CD4-positive, CD25-positive, alpha-beta regulatory T cell (primary cell): ENCODE measurements at regions not wholly inside any gene's neighbourhood (a gene's known extent, or its start where the extent isn't known, plus 50 kb on each side); places are given as distances from the start of the nearest gene placed in this dataset.

Experiments used
- ATAC-seq, 2 donors: fragments of 150-1000 bp; cut with Tn5 transposase; one replicate each; pipeline ENCODE4 v1.10.0; 2021; ENCODE audit warnings: low read depth in 2 of 2, moderate number of reproducible peaks in 2 of 2, moderate library complexity in 1 of 2
- DNase-seq, 3 donors: peaks; one replicate each; pipeline versions ENCODE4 v3.0.0 to v3.0.0-alpha.2; 2012 to 2022; ENCODE audit warnings: mixed read lengths in 1 of 3
- H3K27ac ChIP-seq: one replicate; pipeline ENCODE4 v1.7.0; 2013; ENCODE audit warnings: mild to moderate bottlenecking, low read length; ENCODE audit not compliant: insufficient read depth, poor library complexity, severe bottlenecking
- H3K27me3 ChIP-seq: one replicate; pipeline ENCODE4 v1.7.0; 2013; ENCODE audit warnings: low read length; ENCODE audit not compliant: control insufficient read depth, insufficient read depth
- H3K36me3 ChIP-seq: one replicate; pipeline ENCODE4 v1.7.0; 2013; ENCODE audit warnings: mild to moderate bottlenecking, low read length, moderate library complexity; ENCODE audit not compliant: control insufficient read depth, insufficient read depth
- H3K4me1 ChIP-seq: 2 replicates; pipeline ENCODE4 v1.7.0; 2013; ENCODE audit warnings: mild to moderate bottlenecking, low read length; ENCODE audit not compliant: insufficient read depth, control insufficient read depth, poor library complexity, severe bottlenecking
- H3K4me3 ChIP-seq: one replicate; pipeline ENCODE4 v1.7.0; 2013; ENCODE audit warnings: low read depth, mild to moderate bottlenecking, low read length, moderate library complexity
- H3K9me3 ChIP-seq, 2 experiments: 1 replicate in 1 of 2; 2 replicates in 1 of 2; pipeline ENCODE4 v1.7.0; 2013; ENCODE audit warnings: low read length in 2 of 2, mild to moderate bottlenecking in 1 of 2, moderate library complexity in 1 of 2; ENCODE audit not compliant: control insufficient read depth in 2 of 2
- H3K27ac Mint-ChIP-seq, 3 donors: one replicate each; pipeline ENCODE4 v1.8.0; 2020 to 2022; ENCODE audit warnings: mild to moderate bottlenecking in 3 of 3, mixed read lengths in 3 of 3, moderate library complexity in 2 of 3
- H3K27me3 Mint-ChIP-seq: one replicate; pipeline ENCODE4 v1.8.0; 2022; ENCODE audit warnings: mild to moderate bottlenecking, mixed read lengths
- H3K36me3 Mint-ChIP-seq: one replicate; pipeline ENCODE4 v1.8.0; 2020; ENCODE audit warnings: mixed read lengths
- H3K4me1 Mint-ChIP-seq, 4 donors: one replicate each; pipeline ENCODE4 v1.8.0; 2020 to 2022; ENCODE audit warnings: mixed read lengths in 4 of 4, mild to moderate bottlenecking in 1 of 4
- H3K4me3 Mint-ChIP-seq, 4 donors: one replicate each; pipeline ENCODE4 v1.8.0; 2020 to 2022; ENCODE audit warnings: mild to moderate bottlenecking in 4 of 4, mixed read lengths in 4 of 4, moderate library complexity in 3 of 4
- H3K9me3 Mint-ChIP-seq, 7 donors: one replicate each; pipeline ENCODE4 v1.8.0; 2020 to 2022; ENCODE audit warnings: mixed read lengths in 7 of 7, mild to moderate bottlenecking in 3 of 7, moderate library complexity in 2 of 7

- Histone ChIP-seq H3K9me3 (peaks cover 0 to 2% of the 10 kb centered on the region in 2 experiments), H3K27me3 (no peaks in the 10 kb centered on the region), H3K4me3 (no peak overlapping the region), H3K4me1 (no peaks in the 10 kb centered on the region), H3K27ac (no peak overlapping the region), H3K36me3 (no peaks in the 10 kb centered on the region)
- peaks cover 0 to 7% (median 3%) of the 10 kb centered on the region in 7 donors for H3K9me3 Mint-ChIP-seq
- no peak overlapping the region for H3K27ac Mint-ChIP-seq
- peaks cover 33% of the 10 kb centered on the region for H3K27me3 Mint-ChIP-seq
- no peak for ATAC-seq
- no peak overlapping the region for H3K4me3 Mint-ChIP-seq
- no peak for DNase-seq
- no peaks in the 10 kb centered on the region for H3K36me3 Mint-ChIP-seq
- H3K4me1 Mint-ChIP-seq = no peaks in the 10 kb centered on the region
Measured at GRCh38 chr5:171675511-171675910, 110.1 kb upstream of the SMIM23 start.

GRCh38 chr5:171676286-171676944 lies 109.2 kb upstream of the SMIM23 start:
- no peaks in the 10 kb centered on the region for H3K4me1 ChIP-seq
- H3K36me3 ChIP-seq = no peaks in the 10 kb centered on the region
- peaks cover 0 to 2% of the 10 kb centered on the region in 2 experiments for H3K9me3 ChIP-seq
- ATAC-seq (no peak), DNase-seq (no peak)
- peaks cover 0 to 7% (median 3%) of the 10 kb centered on the region in 7 donors for H3K9me3 Mint-ChIP-seq
- peaks cover 33% of the 10 kb centered on the region for H3K27me3 Mint-ChIP-seq
- no peak overlapping the region for H3K4me3 Mint-ChIP-seq
- no peak overlapping the region for H3K27ac ChIP-seq
- H3K4me3 ChIP-seq = no peak overlapping the region
- H3K4me1 Mint-ChIP-seq = no peaks in the 10 kb centered on the region
- H3K27ac Mint-ChIP-seq = no peak overlapping the region
- no peaks in the 10 kb centered on the region for H3K27me3 ChIP-seq
- no peaks in the 10 kb centered on the region for H3K36me3 Mint-ChIP-seq

DNA sequence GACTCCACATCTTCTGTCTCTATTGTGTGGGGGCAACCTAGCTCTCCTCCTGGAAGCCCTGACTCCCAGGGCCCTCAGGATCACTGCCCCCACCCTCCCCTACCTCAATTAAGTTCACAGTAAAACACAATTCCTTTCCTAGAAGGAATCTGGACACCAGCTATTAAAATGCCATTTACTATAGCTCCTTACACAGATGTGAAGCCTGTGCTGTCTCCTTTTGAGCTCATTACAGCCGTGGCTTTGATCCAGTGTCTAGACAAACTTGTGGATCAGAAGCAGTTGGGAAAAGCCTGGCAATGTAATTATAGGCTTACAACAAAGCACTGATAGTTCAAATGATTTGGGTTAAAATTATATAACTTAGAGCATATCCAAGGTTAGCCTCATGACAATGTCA lies 107.0 kb upstream of the SMIM23 start:
- H3K4me3 Mint-ChIP-seq = no peak overlapping the region
- DNase-seq = no peak
- peaks cover 0 to 4% (median 0%) of the 10 kb centered on the region in 4 donors for H3K4me1 Mint-ChIP-seq
- H3K9me3 Mint-ChIP-seq = peaks cover 0 to 7% (median 2%) of the 10 kb centered on the region in 7 donors
- ATAC-seq = no peak
- Histone ChIP-seq H3K36me3 (no peaks in the 10 kb centered on the region), H3K4me1 (no peaks in the 10 kb centered on the region), H3K4me3 (no peak overlapping the region), H3K27ac (no peak overlapping the region), H3K9me3 (peaks cover 0 to 2% of the 10 kb centered on the region in 2 experiments), H3K27me3 (no peaks in the 10 kb centered on the region)
- H3K27me3 Mint-ChIP-seq = peaks cover 33% of the 10 kb centered on the region
- no peaks in the 10 kb centered on the region for H3K36me3 Mint-ChIP-seq
- no peak overlapping the region for H3K27ac Mint-ChIP-seq

GRCh38 chr5:171680485-171680884 lies 105.1 kb upstream of the SMIM23 start:
- Histone ChIP-seq H3K36me3 (no peaks in the 10 kb centered on the region), H3K27me3 (no peaks in the 10 kb centered on the region), H3K4me1 (no peaks in the 10 kb centered on the region), H3K27ac (no peak overlapping the region), H3K9me3 (no peaks in the 10 kb centered on the region), H3K4me3 (no peak overlapping the region)
- Mint-ChIP-seq H3K27me3 (peaks cover 22% of the 10 kb centered on the region), H3K4me3 (no peak overlapping the region), H3K4me1 (peaks cover 0 to 4% (median 0%) of the 10 kb centered on the region in 4 donors), H3K9me3 (peaks cover 0 to 3% (median 0%) of the 10 kb centered on the region in 7 donors), H3K27ac (no peak overlapping the region), H3K36me3 (no peaks in the 10 kb centered on the region)
- DNase-seq (no peak), ATAC-seq (no peak)

- no peak overlapping the region for H3K27ac Mint-ChIP-seq
- DNase-seq (no peak), ATAC-seq (no peak)
- Histone ChIP-seq H3K4me1 (no peaks in the 10 kb centered on the region), H3K4me3 (no peak overlapping the region), H3K36me3 (no peaks in the 10 kb centered on the region), H3K27me3 (no peaks in the 10 kb centered on the region), H3K9me3 (no peaks in the 10 kb centered on the region), H3K27ac (no peak overlapping the region)
- no peak overlapping the region for H3K4me3 Mint-ChIP-seq
- H3K9me3 Mint-ChIP-seq = peaks cover 0 to 3% (median 0%) of the 10 kb centered on the region in 7 donors
- no peaks in the 10 kb centered on the region for H3K36me3 Mint-ChIP-seq
- H3K4me1 Mint-ChIP-seq = peaks cover 0 to 4% (median 0%) of the 10 kb centered on the region in 4 donors
- H3K27me3 Mint-ChIP-seq = peaks cover 21% of the 10 kb centered on the region
Measured at GRCh38 chr5:171681061-171681460, 104.6 kb upstream of the SMIM23 start.

DNA sequence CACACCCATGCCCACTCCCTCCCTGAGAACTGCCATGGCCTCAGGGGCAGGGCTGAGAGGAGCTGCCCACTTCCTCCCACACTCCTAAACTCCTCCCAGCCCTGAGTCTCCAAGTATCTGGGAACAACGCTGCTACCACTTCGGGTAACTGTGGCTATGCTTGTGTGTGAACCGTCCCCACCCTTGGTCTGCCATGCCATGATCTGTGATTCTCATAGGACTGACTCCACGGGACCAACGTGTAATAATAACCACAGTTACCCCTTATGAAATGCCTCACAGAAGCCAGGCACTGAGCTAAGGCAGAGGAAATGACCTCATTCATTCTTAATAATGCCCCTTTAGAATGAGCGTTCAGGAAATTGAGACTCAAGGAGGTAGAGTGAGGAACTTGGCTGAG lies 103.9 kb upstream of the SMIM23 start:
- H3K4me3 Mint-ChIP-seq = no peak overlapping the region
- H3K36me3 ChIP-seq = no peaks in the 10 kb centered on the region
- H3K4me1 Mint-ChIP-seq = peaks cover 0 to 4% (median 0%) of the 10 kb centered on the region in 4 donors
- no peak overlapping the region for H3K27ac ChIP-seq
- no peak for ATAC-seq
- no peak overlapping the region for H3K27ac Mint-ChIP-seq
- no peaks in the 10 kb centered on the region for H3K27me3 ChIP-seq
- peaks cover 20% of the 10 kb centered on the region for H3K27me3 Mint-ChIP-seq
- H3K4me1 ChIP-seq = no peaks in the 10 kb centered on the region
- no peak for DNase-seq
- H3K9me3 Mint-ChIP-seq = peaks cover 0 to 3% (median 0%) of the 10 kb centered on the region in 7 donors
- no peaks in the 10 kb centered on the region for H3K36me3 Mint-ChIP-seq
- H3K4me3 ChIP-seq = no peak overlapping the region
- H3K9me3 ChIP-seq = no peaks in the 10 kb centered on the region

DNA sequence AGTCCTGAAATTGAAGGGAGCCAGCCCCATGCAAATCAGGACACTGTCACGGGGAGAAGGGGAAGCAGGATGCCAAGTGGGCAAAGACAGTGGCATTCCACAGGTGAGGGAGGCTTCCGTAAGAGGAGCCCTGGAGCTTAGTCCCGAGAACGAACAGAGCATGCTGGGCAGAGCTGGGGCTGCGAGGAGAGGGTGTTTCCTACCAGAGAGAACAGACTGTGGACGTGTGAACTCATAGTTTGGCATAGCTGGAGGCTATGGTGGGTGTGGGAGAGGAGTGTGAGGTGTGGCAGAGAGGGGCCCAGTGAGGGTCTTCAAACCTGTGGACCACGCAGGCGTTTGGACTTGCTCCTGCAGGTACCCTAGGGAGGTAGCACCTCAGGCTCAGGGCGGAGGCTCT lies 102.8 kb upstream of the SMIM23 start:
- Mint-ChIP-seq H3K9me3 (peaks cover 0 to 3% (median 0%) of the 10 kb centered on the region in 7 donors), H3K27ac (no peak overlapping the region), H3K4me3 (no peak overlapping the region), H3K4me1 (peaks cover 0 to 4% (median 0%) of the 10 kb centered on the region in 4 donors), H3K27me3 (peaks cover 11% of the 10 kb centered on the region), H3K36me3 (no peaks in the 10 kb centered on the region)
- DNase-seq (no peak), ATAC-seq (no peak)
- H3K36me3 ChIP-seq = no peaks in the 10 kb centered on the region
- no peak overlapping the region for H3K4me3 ChIP-seq
- no peaks in the 10 kb centered on the region for H3K27me3 ChIP-seq
- no peaks in the 10 kb centered on the region for H3K4me1 ChIP-seq
- no peaks in the 10 kb centered on the region for H3K9me3 ChIP-seq
- no peak overlapping the region for H3K27ac ChIP-seq

GRCh38 chr5:171684169-171684568 lies 101.4 kb upstream of the SMIM23 start:
- no peaks in the 10 kb centered on the region for H3K36me3 Mint-ChIP-seq
- H3K9me3 Mint-ChIP-seq = peaks cover 0 to 3% (median 0%) of the 10 kb centered on the region in 7 donors
- Histone ChIP-seq H3K4me3 (no peak overlapping the region), H3K4me1 (no peaks in the 10 kb centered on the region), H3K9me3 (no peaks in the 10 kb centered on the region), H3K27me3 (no peaks in the 10 kb centered on the region), H3K27ac (no peak overlapping the region), H3K36me3 (no peaks in the 10 kb centered on the region)
- peaks cover 0 to 4% (median 0%) of the 10 kb centered on the region in 4 donors for H3K4me1 Mint-ChIP-seq
- ATAC-seq = no peak
- peaks cover 5% of the 10 kb centered on the region for H3K27me3 Mint-ChIP-seq
- no peak for DNase-seq
- H3K4me3 Mint-ChIP-seq = no peak overlapping the region
- no peak overlapping the region for H3K27ac Mint-ChIP-seq
